ENCODE measurements at regions not wholly inside any gene's neighbourhood (a gene's known extent, or its start where the extent isn't known, plus 50 kb on each side); places are given as distances from the start of the nearest gene placed in this dataset.
"Not testable (repeated sequence)": the region's sequence is repeated elsewhere in the genome, so short reads cannot be mapped to it uniquely, and the experiment has no call there.

GRCh38 chr6:94902974-94903628 is 674.2 kb upstream of the MANEA start:
- no peak for DNase-seq (ENCODE audit: low spot score)

GRCh38 chr6:94899191-94899590 is 678.1 kb upstream of the MANEA start:
- DNase-seq (ENCODE audit: low spot score) = no peak

- no peak for DNase-seq (ENCODE audit: low spot score)
Observed at GRCh38 chr6:94894300-94894699, 683.0 kb upstream of the MANEA start.

GRCh38 chr6:94893327-94893726 is 684.0 kb upstream of the MANEA start:
- no peak for DNase-seq (ENCODE audit: low spot score)

- not testable (repeated sequence) for DNase-seq (ENCODE audit: low spot score)
Observed at GRCh38 chr6:94873819-94874218, 703.5 kb upstream of the MANEA start.

- DNase-seq (ENCODE audit: low spot score) = no peak
Observed at GRCh38 chr6:94862112-94862511, 715.2 kb upstream of the MANEA start.

GRCh38 chr6:94859924-94860323 is 717.4 kb upstream of the MANEA start:
- no peak for DNase-seq (ENCODE audit: low spot score)

- not testable (repeated sequence) for DNase-seq (ENCODE audit: low spot score)
Observed at GRCh38 chr6:94856999-94857398, 720.3 kb upstream of the MANEA start.

- DNase-seq (ENCODE audit: low spot score) = not testable (repeated sequence)
Observed at GRCh38 chr6:94851329-94851728, 726.0 kb upstream of the MANEA start.

- no peak for DNase-seq (ENCODE audit: low spot score)
Observed at GRCh38 chr6:94845742-94846141, 731.6 kb upstream of the MANEA start.

- no peak for DNase-seq (ENCODE audit: low spot score)
Observed at GRCh38 chr6:94835264-94835663, 742.1 kb upstream of the MANEA start.

- no peak for DNase-seq (ENCODE audit: low spot score)
Observed at GRCh38 chr6:94813806-94814205, 763.5 kb upstream of the MANEA start.

- no peak for DNase-seq (ENCODE audit: low spot score)
Observed at GRCh38 chr6:94801344-94801743, 776.0 kb upstream of the MANEA start.

GRCh38 chr6:94785514-94785913 is 791.8 kb upstream of the MANEA start:
- no peak for DNase-seq (ENCODE audit: low spot score)

- DNase-seq (ENCODE audit: low spot score) = not testable (repeated sequence)
Observed at GRCh38 chr6:94785081-94785480, 792.3 kb upstream of the MANEA start.

GRCh38 chr6:94769197-94769596 is 808.1 kb upstream of the MANEA start:
- DNase-seq (ENCODE audit: low spot score) = no peak

- no peak for DNase-seq (ENCODE audit: low spot score)
Observed at GRCh38 chr6:94751641-94752329, 825.5 kb upstream of the MANEA start.

GRCh38 chr6:94736236-94736635 is 841.1 kb upstream of the MANEA start:
- no peak for DNase-seq (ENCODE audit: low spot score)

- no peak for DNase-seq (ENCODE audit: low spot score)
Observed at GRCh38 chr6:94735270-94735669, 842.1 kb upstream of the MANEA start.

- no peak for DNase-seq (ENCODE audit: low spot score)
Observed at GRCh38 chr6:94734751-94735150, 842.6 kb upstream of the MANEA start.

GRCh38 chr6:94733066-94733465 is 844.3 kb upstream of the MANEA start:
- DNase-seq (ENCODE audit: low spot score) = no peak

GRCh38 chr6:94727710-94728109 is 849.6 kb upstream of the MANEA start:
- no peak for DNase-seq (ENCODE audit: low spot score)

- no peak for DNase-seq (ENCODE audit: low spot score)
Observed at GRCh38 chr6:94721459-94721858, 855.9 kb upstream of the MANEA start.

- DNase-seq (ENCODE audit: low spot score) = no peak
Observed at GRCh38 chr6:94713446-94713845, 863.9 kb upstream of the MANEA start.

Data from ecto neural progenitor cell (in vitro differentiated cells).